ENCODE measurements at regions not wholly inside any gene's neighbourhood (a gene's known extent, or its start where the extent isn't known, plus 50 kb on each side); places are given as distances from the start of the nearest gene placed in this dataset.

DNA sequence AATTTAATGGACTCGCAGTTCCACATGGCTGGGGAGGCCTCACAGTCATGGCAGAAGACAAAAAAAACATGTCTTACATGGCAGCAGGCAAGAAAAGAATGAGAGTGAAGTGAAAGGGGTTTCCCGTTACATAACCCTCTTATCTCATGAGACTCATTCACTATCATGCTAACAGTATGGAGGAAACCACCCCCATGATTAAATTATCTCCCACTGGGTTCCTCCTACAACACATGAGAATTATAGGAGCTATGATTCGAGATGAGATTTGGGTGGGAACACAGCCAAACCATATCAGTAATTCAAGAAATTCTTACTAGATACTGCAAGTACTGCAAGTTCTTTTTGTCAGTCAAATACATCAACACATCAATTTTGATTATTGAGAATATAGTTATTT, 311.4 kb upstream of the SLITRK3 start:
- Histone ChIP-seq H3K27ac (ENCODE audit: control insufficient read depth, insufficient read depth, low read length) (no peak overlapping the region), H3K9me3 (ENCODE audit: control insufficient read depth, low read depth, low read length) (no peaks in the 10 kb centered on the region), H4K20me1 (ENCODE audit: control insufficient read depth, extremely low read depth, insufficient read depth, low read length) (no peaks in the 10 kb centered on the region), H2AFZ (ENCODE audit: control insufficient read depth, low read length) (no peak overlapping the region), H3K79me2 (ENCODE audit: control insufficient read depth, insufficient read depth, low read length) (no peaks in the 10 kb centered on the region), H3K36me3 (ENCODE audit: control insufficient read depth in 2 of 2, extremely low read depth in 1 of 2, insufficient read depth in 2 of 2, low read length in 2 of 2) (peaks cover 0 to 2% of the 10 kb centered on the region in 2 experiments), H3K4me2 (ENCODE audit: control insufficient read depth, extremely low read depth, insufficient read depth, low read depth, low read length) (no peak overlapping the region), H3K27me3 (ENCODE audit: control insufficient read depth, extremely low read depth, insufficient read depth, low read length) (no peaks in the 10 kb centered on the region), H3K4me1 (ENCODE audit: control insufficient read depth, extremely low read depth, insufficient read depth, low read length) (no peaks in the 10 kb centered on the region), H3K9ac (ENCODE audit: control insufficient read depth, extremely low read depth, insufficient read depth, low read length) (no peak overlapping the region), H3K9me1 (ENCODE audit: control insufficient read depth, extremely low read depth, insufficient read depth, low read length) (no peaks in the 10 kb centered on the region), H3K4me3 (ENCODE audit: control insufficient read depth in 2 of 3, extremely low read depth in 1 of 3, insufficient read depth in 2 of 3, low read depth in 1 of 3, low read length in 3 of 3) (no peak overlapping the region)
- FAIRE-seq (no peak), DNase-seq (ENCODE audit: low read depth, low spot score) (no peak)
- no peak for TF ChIP-seq EZH2 (IDR thresholded peaks at IDR 0.05; ENCODE audit: low read length)
- TF ChIP-seq, protein P1, sequence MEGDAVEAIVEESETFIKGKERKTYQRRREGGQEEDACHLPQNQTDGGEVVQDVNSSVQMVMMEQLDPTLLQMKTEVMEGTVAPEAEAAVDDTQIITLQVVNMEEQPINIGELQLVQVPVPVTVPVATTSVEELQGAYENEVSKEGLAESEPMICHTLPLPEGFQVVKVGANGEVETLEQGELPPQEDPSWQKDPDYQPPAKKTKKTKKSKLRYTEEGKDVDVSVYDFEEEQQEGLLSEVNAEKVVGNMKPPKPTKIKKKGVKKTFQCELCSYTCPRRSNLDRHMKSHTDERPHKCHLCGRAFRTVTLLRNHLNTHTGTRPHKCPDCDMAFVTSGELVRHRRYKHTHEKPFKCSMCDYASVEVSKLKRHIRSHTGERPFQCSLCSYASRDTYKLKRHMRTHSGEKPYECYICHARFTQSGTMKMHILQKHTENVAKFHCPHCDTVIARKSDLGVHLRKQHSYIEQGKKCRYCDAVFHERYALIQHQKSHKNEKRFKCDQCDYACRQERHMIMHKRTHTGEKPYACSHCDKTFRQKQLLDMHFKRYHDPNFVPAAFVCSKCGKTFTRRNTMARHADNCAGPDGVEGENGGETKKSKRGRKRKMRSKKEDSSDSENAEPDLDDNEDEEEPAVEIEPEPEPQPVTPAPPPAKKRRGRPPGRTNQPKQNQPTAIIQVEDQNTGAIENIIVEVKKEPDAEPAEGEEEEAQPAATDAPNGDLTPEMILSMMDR (optimal IDR thresholded peaks at IDR 0.05 in 1 of 3, IDR thresholded peaks at IDR 0.05 in 1 of 3, conservative IDR thresholded peaks at IDR 0.05 in 1 of 3; ENCODE audit: extremely low read depth in 1 of 3, insufficient read depth in 2 of 3, low read length in 3 of 3), result no peak
- dilution Hi-C loops (cut with MboI; ENCODE audit: extremely low pct_ligation_motif_present, low sequenced_read_pairs), result no loop called here

GRCh38 chr3:165507060-165507459, 310.9 kb upstream of the SLITRK3 start:
- H3K4me1 ChIP-seq (ENCODE audit: control insufficient read depth, extremely low read depth, insufficient read depth, low read length), result no peaks in the 10 kb centered on the region
- DNase-seq (ENCODE audit: low read depth, low spot score) (no peak), FAIRE-seq (no peak)
- TF ChIP-seq, protein P1 (optimal IDR thresholded peaks at IDR 0.05 in 1 of 3, IDR thresholded peaks at IDR 0.05 in 1 of 3, conservative IDR thresholded peaks at IDR 0.05 in 1 of 3; ENCODE audit: extremely low read depth in 1 of 3, insufficient read depth in 2 of 3, low read length in 3 of 3), result no peak
- no peak for TF ChIP-seq EZH2 (IDR thresholded peaks at IDR 0.05; ENCODE audit: low read length)
- dilution Hi-C loops (cut with MboI; ENCODE audit: extremely low pct_ligation_motif_present, low sequenced_read_pairs), result no loop called here
- H3K9ac ChIP-seq (ENCODE audit: control insufficient read depth, extremely low read depth, insufficient read depth, low read length), result no peak overlapping the region
- H4K20me1 ChIP-seq (ENCODE audit: control insufficient read depth, extremely low read depth, insufficient read depth, low read length), result no peaks in the 10 kb centered on the region
- no peaks in the 10 kb centered on the region for H3K9me1 ChIP-seq (ENCODE audit: control insufficient read depth, extremely low read depth, insufficient read depth, low read length)
- H3K79me2 ChIP-seq (ENCODE audit: control insufficient read depth, insufficient read depth, low read length), result no peaks in the 10 kb centered on the region
- H3K27ac ChIP-seq (ENCODE audit: control insufficient read depth, insufficient read depth, low read length), result no peak overlapping the region
- no peak overlapping the region for H3K4me3 ChIP-seq (ENCODE audit: control insufficient read depth in 2 of 3, extremely low read depth in 1 of 3, insufficient read depth in 2 of 3, low read depth in 1 of 3, low read length in 3 of 3)
- no peaks in the 10 kb centered on the region for H3K9me3 ChIP-seq (ENCODE audit: control insufficient read depth, low read depth, low read length)
- no peak overlapping the region for H2AFZ ChIP-seq (ENCODE audit: control insufficient read depth, low read length)
- no peaks in the 10 kb centered on the region for H3K27me3 ChIP-seq (ENCODE audit: control insufficient read depth, extremely low read depth, insufficient read depth, low read length)
- peaks cover 0 to 2% of the 10 kb centered on the region in 2 experiments for H3K36me3 ChIP-seq (ENCODE audit: control insufficient read depth in 2 of 2, extremely low read depth in 1 of 2, insufficient read depth in 2 of 2, low read length in 2 of 2)
- H3K4me2 ChIP-seq (ENCODE audit: control insufficient read depth, extremely low read depth, insufficient read depth, low read depth, low read length), result no peak overlapping the region
